ENCODE measurements at regions not wholly inside any gene's neighbourhood (a gene's known extent, or its start where the extent isn't known, plus 50 kb on each side); places are given as distances from the start of the nearest gene placed in this dataset.

GRCh38 chr14:48643241-48643640, 942.9 kb downstream of the RPS29 start:
- Histone ChIP-seq H3K4me2 (replicated peaks; ENCODE audit: extremely low read depth, low read length, poor library complexity, severe bottlenecking) (no peak overlapping the region), H3K27ac (ENCODE audit: low read depth in 1 of 2, low read length in 2 of 2) (no peak overlapping the region), H3K4me1 (ENCODE audit: control insufficient read depth in 1 of 2, insufficient read depth in 2 of 2, low read length in 2 of 2) (no peaks in the 10 kb centered on the region), H3K9ac (ENCODE audit: insufficient read depth, low read length, poor library complexity, severe bottlenecking) (no peak overlapping the region), H3K9me3 (replicated peaks in 1 of 2; ENCODE audit: control insufficient read depth in 1 of 2, insufficient read depth in 1 of 2, low read length in 2 of 2) (no peaks in the 10 kb centered on the region), H3K79me2 (ENCODE audit: insufficient read depth, low read length) (no peaks in the 10 kb centered on the region), H3K27me3 (ENCODE audit: control insufficient read depth in 2 of 2, insufficient read depth in 2 of 2, low read length in 2 of 2) (no peaks in the 10 kb centered on the region), H2AFZ (ENCODE audit: insufficient read depth, low read depth, low read length, poor library complexity, severe bottlenecking) (no peak overlapping the region), H4K20me1 (ENCODE audit: insufficient read depth, low read length) (no peaks in the 10 kb centered on the region), H3K36me3 (replicated peaks in 1 of 2; ENCODE audit: control insufficient read depth in 1 of 2, insufficient read depth in 2 of 2, low read length in 2 of 2) (no peaks in the 10 kb centered on the region), H3K4me3 (replicated peaks in 1 of 3; ENCODE audit: low read depth in 2 of 3, low read length in 3 of 3) (no peak overlapping the region)
- intact Hi-C loops (cut with micrococcal nuclease): no loop called here
- TF ChIP-seq, protein P1, sequence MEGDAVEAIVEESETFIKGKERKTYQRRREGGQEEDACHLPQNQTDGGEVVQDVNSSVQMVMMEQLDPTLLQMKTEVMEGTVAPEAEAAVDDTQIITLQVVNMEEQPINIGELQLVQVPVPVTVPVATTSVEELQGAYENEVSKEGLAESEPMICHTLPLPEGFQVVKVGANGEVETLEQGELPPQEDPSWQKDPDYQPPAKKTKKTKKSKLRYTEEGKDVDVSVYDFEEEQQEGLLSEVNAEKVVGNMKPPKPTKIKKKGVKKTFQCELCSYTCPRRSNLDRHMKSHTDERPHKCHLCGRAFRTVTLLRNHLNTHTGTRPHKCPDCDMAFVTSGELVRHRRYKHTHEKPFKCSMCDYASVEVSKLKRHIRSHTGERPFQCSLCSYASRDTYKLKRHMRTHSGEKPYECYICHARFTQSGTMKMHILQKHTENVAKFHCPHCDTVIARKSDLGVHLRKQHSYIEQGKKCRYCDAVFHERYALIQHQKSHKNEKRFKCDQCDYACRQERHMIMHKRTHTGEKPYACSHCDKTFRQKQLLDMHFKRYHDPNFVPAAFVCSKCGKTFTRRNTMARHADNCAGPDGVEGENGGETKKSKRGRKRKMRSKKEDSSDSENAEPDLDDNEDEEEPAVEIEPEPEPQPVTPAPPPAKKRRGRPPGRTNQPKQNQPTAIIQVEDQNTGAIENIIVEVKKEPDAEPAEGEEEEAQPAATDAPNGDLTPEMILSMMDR (IDR thresholded peaks at IDR 0.05): no peak
- no peaks in the 10 kb centered on the region for H3K4me1 Mint-ChIP-seq
- peaks cover 0 to 5% (median 0%) of the 10 kb centered on the region in 7 donors for H3K9me3 Mint-ChIP-seq
- no peaks in the 10 kb centered on the region for H3K36me3 Mint-ChIP-seq
- H3K27ac Mint-ChIP-seq: no peak overlapping the region
- H3K27me3 Mint-ChIP-seq (ENCODE audit: low read depth in 3 of 3): peaks cover 0 to 2% (median 0%) of the 10 kb centered on the region in 3 donors
- H3K4me3 Mint-ChIP-seq: no peak overlapping the region
- no CpG with 5 or more reads among the region's 1 CpG for WGBS (ENCODE audit: insufficient coverage)
- no peak for DNase-seq

DNA sequence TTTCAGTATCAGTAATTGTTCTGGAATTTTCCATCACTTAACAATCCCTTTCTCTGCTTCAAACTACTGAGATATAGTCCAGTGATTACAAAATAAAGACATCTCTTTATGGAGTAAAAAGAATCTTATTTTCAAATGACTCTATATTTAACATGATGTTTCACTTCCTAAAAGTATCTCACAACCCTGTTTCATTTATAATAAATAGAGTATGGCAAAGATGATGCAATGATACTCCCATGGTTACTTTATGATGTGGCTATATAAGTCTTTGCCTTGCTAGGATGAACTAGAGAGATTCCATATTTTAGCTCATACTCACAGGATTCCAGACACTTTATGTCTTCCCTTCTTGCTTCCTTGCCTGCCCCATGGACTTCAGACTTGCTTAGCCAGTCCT, 953.5 kb upstream of the MDGA2 start:
- no peaks in the 10 kb centered on the region for H3K36me3 ChIP-seq (replicated peaks in 1 of 2; ENCODE audit: control insufficient read depth in 1 of 2, insufficient read depth in 2 of 2, low read length in 2 of 2)
- Mint-ChIP-seq H3K9me3 (peaks cover 0 to 5% (median 3%) of the 10 kb centered on the region in 7 donors), H3K4me3 (no peak overlapping the region), H3K27me3 (ENCODE audit: low read depth in 3 of 3) (no peaks in the 10 kb centered on the region), H3K27ac (no peak overlapping the region), H3K4me1 (no peaks in the 10 kb centered on the region), H3K36me3 (no peaks in the 10 kb centered on the region)
- H2AFZ ChIP-seq (ENCODE audit: insufficient read depth, low read depth, low read length, poor library complexity, severe bottlenecking): no peak overlapping the region
- intact Hi-C loops (cut with micrococcal nuclease): no loop called here
- H3K4me2 ChIP-seq (replicated peaks; ENCODE audit: extremely low read depth, low read length, poor library complexity, severe bottlenecking): no peak overlapping the region
- no peak for DNase-seq
- H3K4me3 ChIP-seq (replicated peaks in 1 of 3; ENCODE audit: low read depth in 2 of 3, low read length in 3 of 3): no peak overlapping the region
- H3K79me2 ChIP-seq (ENCODE audit: insufficient read depth, low read length): no peaks in the 10 kb centered on the region
- no peaks in the 10 kb centered on the region for H3K4me1 ChIP-seq (ENCODE audit: control insufficient read depth in 1 of 2, insufficient read depth in 2 of 2, low read length in 2 of 2)
- H3K9me3 ChIP-seq (replicated peaks in 1 of 2; ENCODE audit: control insufficient read depth in 1 of 2, insufficient read depth in 1 of 2, low read length in 2 of 2): no peaks in the 10 kb centered on the region
- TF ChIP-seq, protein P1 (IDR thresholded peaks at IDR 0.05): no peak
- no peaks in the 10 kb centered on the region for H4K20me1 ChIP-seq (ENCODE audit: insufficient read depth, low read length)
- H3K9ac ChIP-seq (ENCODE audit: insufficient read depth, low read length, poor library complexity, severe bottlenecking): no peak overlapping the region
- no peak overlapping the region for H3K27ac ChIP-seq (ENCODE audit: low read depth in 1 of 2, low read length in 2 of 2)
- no peaks in the 10 kb centered on the region for H3K27me3 ChIP-seq (ENCODE audit: control insufficient read depth in 2 of 2, insufficient read depth in 2 of 2, low read length in 2 of 2)
